ENCODE measurements at regions not wholly inside any gene's neighbourhood (a gene's known extent, or its start where the extent isn't known, plus 50 kb on each side); places are given as distances from the start of the nearest gene placed in this dataset.

GRCh38 chr1:87717157-87717670 lies 388.5 kb downstream of the LMO4 start:
- no peak overlapping the region for H3K4me3 ChIP-seq (ENCODE audit: extremely low read depth, insufficient read depth, low read length, poor library complexity, severe bottlenecking)
- WGBS, 2 experiments (ENCODE audit: insufficient coverage in 2 of 2), result no CpG with 5 or more reads among the region's 2 CpGs
- H3K4me1 ChIP-seq (ENCODE audit: control insufficient read depth, insufficient read depth, low read length, poor library complexity, severe bottlenecking), result peaks cover under 1% of the 10 kb centered on the region
- H3K9me3 ChIP-seq (ENCODE audit: control insufficient read depth, low read length), result no peaks in the 10 kb centered on the region
- H3K36me3 ChIP-seq (ENCODE audit: control insufficient read depth, insufficient read depth, low read length), result no peaks in the 10 kb centered on the region
- H3K27ac ChIP-seq (ENCODE audit: low read depth, low read length, severe bottlenecking), result no peak overlapping the region

DNA sequence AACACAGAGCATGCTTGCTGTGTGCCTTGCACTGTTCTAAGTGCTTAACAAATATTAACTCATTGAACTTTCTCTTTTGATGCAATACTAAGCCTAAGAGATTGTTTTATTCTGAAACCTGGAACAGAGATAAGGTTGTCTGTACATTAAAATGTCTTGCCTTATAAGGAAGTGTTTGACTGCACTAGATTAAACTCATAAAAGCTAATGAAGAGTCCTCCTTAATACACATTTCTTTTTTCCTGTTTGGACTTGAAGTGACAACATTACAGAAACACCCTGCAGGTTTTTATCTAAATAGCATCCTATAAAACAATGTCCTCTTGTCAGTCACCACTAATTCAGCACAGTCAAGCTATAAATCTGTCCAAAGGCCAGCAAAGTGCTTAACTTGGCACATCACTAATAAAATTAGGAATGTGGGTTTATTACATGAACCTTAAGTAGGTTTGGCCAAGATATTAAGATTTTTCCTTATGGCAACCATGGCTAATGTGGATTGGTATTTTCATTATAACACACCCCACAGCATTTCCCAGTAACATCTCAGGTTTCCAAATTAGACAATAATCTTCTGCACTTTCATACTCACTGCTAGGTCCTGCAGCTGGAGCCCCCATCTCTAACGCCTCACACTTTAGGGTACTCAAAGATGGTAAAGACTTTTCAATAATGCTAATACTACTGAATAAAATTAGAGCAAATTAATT lies 389.7 kb downstream of the LMO4 start:
- Histone ChIP-seq H3K36me3 (ENCODE audit: control insufficient read depth, insufficient read depth, low read length) (no peaks in the 10 kb centered on the region), H3K27ac (ENCODE audit: low read depth, low read length, severe bottlenecking) (no peak overlapping the region), H3K9me3 (ENCODE audit: control insufficient read depth, low read length) (no peaks in the 10 kb centered on the region), H3K4me3 (ENCODE audit: extremely low read depth, insufficient read depth, low read length, poor library complexity, severe bottlenecking) (no peak overlapping the region), H3K4me1 (ENCODE audit: control insufficient read depth, insufficient read depth, low read length, poor library complexity, severe bottlenecking) (no peaks in the 10 kb centered on the region)
- no CpG with 5 or more reads among the region's 1 CpG for WGBS, 2 experiments (ENCODE audit: insufficient coverage in 2 of 2)

DNA sequence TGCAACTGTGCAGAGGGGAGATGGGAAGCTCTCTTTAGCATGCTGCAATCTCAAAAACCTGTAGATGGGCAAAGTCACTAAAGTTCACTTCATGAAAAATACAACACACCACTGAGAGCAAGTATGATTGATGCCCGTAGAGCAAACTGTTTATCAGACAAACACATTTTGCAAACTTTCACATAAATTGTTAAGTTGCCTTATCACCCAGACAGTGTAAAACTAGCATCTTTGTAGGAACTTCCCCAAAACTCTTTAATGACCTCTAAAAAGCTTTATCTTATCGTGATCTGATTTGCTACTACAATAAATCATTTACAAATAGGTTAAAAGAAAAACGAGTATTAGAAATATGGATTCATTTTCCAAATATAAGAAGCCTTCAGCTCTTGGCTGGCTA lies 391.0 kb downstream of the LMO4 start:
- H3K9me3 ChIP-seq (ENCODE audit: control insufficient read depth, low read length), result no peaks in the 10 kb centered on the region
- no peak overlapping the region for H3K4me3 ChIP-seq (ENCODE audit: extremely low read depth, insufficient read depth, low read length, poor library complexity, severe bottlenecking)
- 86 to 100% methylated on average over 1 of the region's 3 CpGs for WGBS, 2 experiments (ENCODE audit: insufficient coverage in 2 of 2)
- H3K4me1 ChIP-seq (ENCODE audit: control insufficient read depth, insufficient read depth, low read length, poor library complexity, severe bottlenecking), result no peaks in the 10 kb centered on the region
- no peak overlapping the region for H3K27ac ChIP-seq (ENCODE audit: low read depth, low read length, severe bottlenecking)
- no peaks in the 10 kb centered on the region for H3K36me3 ChIP-seq (ENCODE audit: control insufficient read depth, insufficient read depth, low read length)

GRCh38 chr1:87720561-87720960 lies 391.9 kb downstream of the LMO4 start:
- H3K27ac ChIP-seq (ENCODE audit: low read depth, low read length, severe bottlenecking), result no peak overlapping the region
- no peak overlapping the region for H3K4me3 ChIP-seq (ENCODE audit: extremely low read depth, insufficient read depth, low read length, poor library complexity, severe bottlenecking)
- H3K36me3 ChIP-seq (ENCODE audit: control insufficient read depth, insufficient read depth, low read length), result no peaks in the 10 kb centered on the region
- no peaks in the 10 kb centered on the region for H3K9me3 ChIP-seq (ENCODE audit: control insufficient read depth, low read length)
- H3K4me1 ChIP-seq (ENCODE audit: control insufficient read depth, insufficient read depth, low read length, poor library complexity, severe bottlenecking), result no peaks in the 10 kb centered on the region
- WGBS, 2 experiments (ENCODE audit: insufficient coverage in 2 of 2), result 83% methylated on average over 1 of the region's 2 CpGs; no CpG with 5 or more reads in 1 of the 2 experiments

DNA sequence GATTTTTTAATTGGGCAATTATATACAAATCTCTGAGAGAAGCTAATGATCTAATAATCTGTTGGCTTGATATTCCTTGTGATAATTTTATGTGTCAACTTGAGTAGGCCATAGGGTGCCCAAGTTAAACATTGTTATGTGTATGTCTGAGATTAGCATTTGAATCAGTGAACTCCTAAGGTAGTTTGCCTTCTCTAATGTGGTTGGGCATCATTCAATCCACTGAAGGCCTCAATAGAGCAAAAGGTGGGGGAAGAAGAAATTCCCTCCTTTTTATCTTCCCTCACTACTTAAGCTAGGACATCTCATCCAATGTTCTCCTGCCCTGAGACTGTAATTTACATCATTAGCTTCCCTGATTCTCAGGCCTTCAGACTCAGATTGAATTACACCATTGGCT lies 394.5 kb downstream of the LMO4 start:
- Histone ChIP-seq H3K4me1 (ENCODE audit: control insufficient read depth, insufficient read depth, low read length, poor library complexity, severe bottlenecking) (no peaks in the 10 kb centered on the region), H3K9me3 (ENCODE audit: control insufficient read depth, low read length) (no peaks in the 10 kb centered on the region)

GRCh38 chr1:87728169-87728568 lies 399.5 kb downstream of the LMO4 start:
- Histone ChIP-seq H3K4me1 (ENCODE audit: control insufficient read depth, insufficient read depth, low read length, poor library complexity, severe bottlenecking) (peaks cover 5% of the 10 kb centered on the region), H3K27ac (ENCODE audit: low read depth, low read length, severe bottlenecking) (no peak overlapping the region), H3K9me3 (ENCODE audit: control insufficient read depth, low read length) (no peaks in the 10 kb centered on the region), H3K4me3 (ENCODE audit: extremely low read depth, insufficient read depth, low read length, poor library complexity, severe bottlenecking) (no peak overlapping the region), H3K36me3 (ENCODE audit: control insufficient read depth, insufficient read depth, low read length) (no peaks in the 10 kb centered on the region)
- WGBS, 2 experiments (ENCODE audit: insufficient coverage in 2 of 2), result no CpG with 5 or more reads among the region's 1 CpG

More for the DNA sequence above, 394.5 kb downstream of the LMO4 start:
- no peak overlapping the region for H3K4me3 ChIP-seq (ENCODE audit: extremely low read depth, insufficient read depth, low read length, poor library complexity, severe bottlenecking)
- H3K27ac ChIP-seq (ENCODE audit: low read depth, low read length, severe bottlenecking), result no peak overlapping the region
- H3K36me3 ChIP-seq (ENCODE audit: control insufficient read depth, insufficient read depth, low read length), result no peaks in the 10 kb centered on the region

DNA sequence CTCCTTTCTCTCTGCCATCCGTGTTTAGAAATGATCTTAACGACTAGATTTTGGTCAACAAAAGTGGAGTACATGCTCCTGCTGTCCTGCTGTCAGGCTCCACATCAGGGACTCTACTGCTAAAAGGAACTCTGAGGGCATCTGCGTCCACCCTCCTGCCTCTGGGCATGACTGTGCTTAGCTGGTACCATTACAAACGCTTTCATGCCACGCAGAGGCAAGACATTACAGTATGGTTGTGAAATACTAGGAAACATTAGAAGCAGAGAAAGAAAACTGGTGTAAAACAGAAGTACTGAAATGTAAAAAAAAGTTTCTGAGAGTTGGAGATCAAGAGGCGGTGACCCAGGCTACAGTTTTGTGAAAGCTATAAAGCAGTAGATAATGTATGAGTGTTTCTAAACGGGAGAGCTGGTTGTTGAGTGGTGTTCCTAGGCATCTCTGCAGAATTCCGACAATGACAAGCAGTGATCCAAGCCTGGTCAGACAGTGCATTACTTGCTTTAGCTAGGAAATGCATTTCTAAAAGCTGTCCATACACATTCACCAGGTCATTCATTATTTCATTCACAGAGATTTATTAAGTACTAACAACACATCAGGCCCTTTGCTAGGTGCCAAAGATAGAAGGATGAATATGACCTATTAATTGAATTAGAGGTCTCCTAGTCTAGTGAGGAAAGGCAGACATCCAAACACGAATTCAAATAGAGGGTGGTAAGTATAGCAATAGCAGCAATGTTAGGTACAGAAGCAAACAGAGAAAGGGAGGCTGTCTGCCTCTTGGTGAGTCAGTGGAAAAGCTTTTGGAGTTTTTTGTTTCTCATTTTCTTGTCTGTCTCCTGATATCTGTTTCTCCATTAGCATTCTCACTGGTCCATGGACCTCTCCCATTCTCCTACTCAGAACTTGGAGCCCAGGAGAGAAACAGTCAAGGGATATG lies 401.9 kb downstream of the LMO4 start:
- WGBS, 2 experiments (ENCODE audit: insufficient coverage in 2 of 2), result 88 to 89% methylated on average over 8 to 9 of the region's 9 CpGs
- no peaks in the 10 kb centered on the region for H3K9me3 ChIP-seq (ENCODE audit: control insufficient read depth, low read length)
- peaks cover 5% of the 10 kb centered on the region for H3K4me1 ChIP-seq (ENCODE audit: control insufficient read depth, insufficient read depth, low read length, poor library complexity, severe bottlenecking)
- H3K27ac ChIP-seq (ENCODE audit: low read depth, low read length, severe bottlenecking), result peak overlapping the region; percentile 26
- no peaks in the 10 kb centered on the region for H3K36me3 ChIP-seq (ENCODE audit: control insufficient read depth, insufficient read depth, low read length)
- H3K4me3 ChIP-seq (ENCODE audit: extremely low read depth, insufficient read depth, low read length, poor library complexity, severe bottlenecking), result no peak overlapping the region

DNA sequence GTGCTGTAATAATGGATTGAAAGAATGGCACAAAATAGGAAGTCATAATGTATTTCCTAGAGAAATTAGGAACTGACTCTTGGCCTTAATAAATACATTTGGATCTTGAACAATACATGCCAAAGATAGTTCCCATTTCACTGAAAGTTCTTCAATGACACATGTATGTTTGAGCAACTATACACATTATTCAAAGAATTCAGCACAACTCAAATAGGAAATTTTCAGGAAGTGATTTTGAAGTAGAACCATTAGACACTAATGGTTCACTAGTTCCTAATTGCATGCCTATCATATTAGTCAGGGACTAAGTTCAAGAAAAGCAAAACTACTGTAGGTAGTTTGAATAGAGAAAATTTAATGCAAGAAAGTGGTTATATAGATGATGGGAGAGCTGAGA lies 404.7 kb downstream of the LMO4 start:
- no peak overlapping the region for H3K27ac ChIP-seq (ENCODE audit: low read depth, low read length, severe bottlenecking)
- H3K36me3 ChIP-seq (ENCODE audit: control insufficient read depth, insufficient read depth, low read length), result no peaks in the 10 kb centered on the region
- H3K4me3 ChIP-seq (ENCODE audit: extremely low read depth, insufficient read depth, low read length, poor library complexity, severe bottlenecking), result no peak overlapping the region
- peaks cover 5% of the 10 kb centered on the region for H3K4me1 ChIP-seq (ENCODE audit: control insufficient read depth, insufficient read depth, low read length, poor library complexity, severe bottlenecking)
- no peaks in the 10 kb centered on the region for H3K9me3 ChIP-seq (ENCODE audit: control insufficient read depth, low read length)

- Histone ChIP-seq H3K4me3 (ENCODE audit: extremely low read depth, insufficient read depth, low read length, poor library complexity, severe bottlenecking) (no peak overlapping the region), H3K36me3 (ENCODE audit: control insufficient read depth, insufficient read depth, low read length) (no peaks in the 10 kb centered on the region), H3K4me1 (ENCODE audit: control insufficient read depth, insufficient read depth, low read length, poor library complexity, severe bottlenecking) (no peaks in the 10 kb centered on the region), H3K27ac (ENCODE audit: low read depth, low read length, severe bottlenecking) (no peak overlapping the region), H3K9me3 (ENCODE audit: control insufficient read depth, low read length) (no peaks in the 10 kb centered on the region)
- 86 to 100% methylated on average over 1 of the region's 1 CpG for WGBS, 2 experiments (ENCODE audit: insufficient coverage in 2 of 2)
Observed at GRCh38 chr1:87735750-87736149, 407.1 kb downstream of the LMO4 start.

DNA sequence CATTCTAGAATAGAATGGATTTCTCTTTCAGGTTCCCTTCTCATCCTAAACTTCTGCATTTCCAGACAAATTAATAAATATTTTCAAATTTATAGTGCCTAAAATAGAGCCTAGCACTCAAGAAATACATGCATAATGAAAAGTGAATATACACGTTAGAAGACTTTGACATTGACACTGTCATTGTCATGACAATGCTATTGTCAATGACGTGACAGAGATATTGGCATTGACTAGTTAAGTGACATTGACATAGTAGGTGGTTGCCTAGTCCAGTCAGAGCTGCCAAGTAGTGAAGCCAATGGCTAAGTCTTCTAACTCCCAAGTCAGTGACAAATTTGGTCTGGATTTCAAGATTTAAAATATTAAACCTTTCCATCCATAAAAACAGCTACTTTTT lies 410.5 kb downstream of the LMO4 start:
- Histone ChIP-seq H3K27ac (ENCODE audit: low read depth, low read length, severe bottlenecking) (no peak overlapping the region), H3K4me1 (ENCODE audit: control insufficient read depth, insufficient read depth, low read length, poor library complexity, severe bottlenecking) (no peaks in the 10 kb centered on the region), H3K9me3 (ENCODE audit: control insufficient read depth, low read length) (no peaks in the 10 kb centered on the region), H3K36me3 (ENCODE audit: control insufficient read depth, insufficient read depth, low read length) (no peaks in the 10 kb centered on the region), H3K4me3 (ENCODE audit: extremely low read depth, insufficient read depth, low read length, poor library complexity, severe bottlenecking) (no peak overlapping the region)
- WGBS, 2 experiments (ENCODE audit: insufficient coverage in 2 of 2), result 86 to 100% methylated on average over 1 to 2 of the region's 2 CpGs

DNA sequence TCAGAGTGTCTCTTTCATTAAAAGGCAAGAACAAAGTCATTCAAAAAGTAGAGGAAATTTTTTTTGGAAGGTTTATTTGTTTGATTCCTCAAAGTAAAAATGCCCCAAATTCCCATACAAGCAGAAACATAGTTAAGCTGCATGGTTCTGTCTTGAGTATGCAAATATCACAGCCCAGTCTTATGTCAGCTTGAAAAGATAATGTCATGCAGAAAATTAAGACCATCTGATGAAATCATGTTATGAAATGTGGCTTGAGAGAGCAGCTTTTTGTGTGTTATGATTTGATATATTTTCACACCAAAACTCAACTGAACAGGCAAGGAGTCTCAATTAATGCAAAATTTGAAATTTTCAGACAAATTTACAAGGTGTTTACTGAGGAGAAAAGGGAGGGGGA lies 411.0 kb downstream of the LMO4 start:
- Histone ChIP-seq H3K4me3 (ENCODE audit: extremely low read depth, insufficient read depth, low read length, poor library complexity, severe bottlenecking) (no peak overlapping the region), H3K36me3 (ENCODE audit: control insufficient read depth, insufficient read depth, low read length) (no peaks in the 10 kb centered on the region), H3K4me1 (ENCODE audit: control insufficient read depth, insufficient read depth, low read length, poor library complexity, severe bottlenecking) (no peaks in the 10 kb centered on the region), H3K27ac (ENCODE audit: low read depth, low read length, severe bottlenecking) (no peak overlapping the region), H3K9me3 (ENCODE audit: control insufficient read depth, low read length) (no peaks in the 10 kb centered on the region)

Measured in mesodermal cell (in vitro differentiated cells).